B cell (primary cell): ENCODE measurements at regions not wholly inside any gene's neighbourhood (a gene's known extent, or its start where the extent isn't known, plus 50 kb on each side); places are given as distances from the start of the nearest gene placed in this dataset.
"Not testable (repeated sequence)": the region's sequence is repeated elsewhere in the genome, so short reads cannot be mapped to it uniquely, and the experiment has no call there.

Source experiments
- ATAC-seq: fragments of 200-7000 bp; cut with Tn5 transposase; one replicate; pipeline ENCODE4 v1.10.0; 2021; ENCODE audit warnings: low read depth, mild to moderate bottlenecking, moderate number of reproducible peaks, moderate library complexity
- CTCF ChIA-PET: fragments of 350-600 bp; sonication (Branson Sonifier 250); formaldehyde crosslinking; loops from one replicate; lab custom pipeline; 2021; ENCODE audit warnings: antibody characterized with exemption, inconsistent platforms; lab: Charles Lee
- POLR2A ChIA-PET: fragments of 350-600 bp; sonication (Branson Sonifier 250); formaldehyde crosslinking; loops from one replicate; lab custom pipeline; 2021; ENCODE audit warnings: antibody characterized with exemption; lab: Charles Lee
- DNase-seq: peaks from one replicate; pipeline ENCODE4 v3.0.0; 2013
- H2AFZ ChIP-seq: 2 replicates; pipeline ENCODE4 v1.6.1; 2012; ENCODE audit warnings: mild to moderate bottlenecking, low read depth, low read length; ENCODE audit not compliant: insufficient read depth, poor library complexity, severe bottlenecking
- H3K27ac ChIP-seq, 2 donors: 1 replicate in 1 of 2; 2 replicates in 1 of 2; pipeline ENCODE4 v1.5.1; 2012 to 2013; ENCODE audit warnings: low read length in 2 of 2, mild to moderate bottlenecking in 2 of 2, moderate library complexity in 1 of 2
- H3K27me3 ChIP-seq, 4 experiments: fragments of 200-600 bp in 1 of 4; sonication (generic) in 1 of 4; replicated peaks in 1 of 4; 1 replicate in 2 of 4; 2 replicates in 2 of 4; pipeline versions ENCODE4 v1.6.1 to v1.7.0; 2013 to 2016; ENCODE audit warnings: low read length in 3 of 4, mild to moderate bottlenecking in 2 of 4, mixed read lengths in 1 of 4, moderate library complexity in 1 of 4; ENCODE audit not compliant: insufficient read depth in 4 of 4, control insufficient read depth in 3 of 4; ENCODE audit errors: control extremely low read depth in 1 of 4
- H3K36me3 ChIP-seq, 2 experiments: replicated peaks in 1 of 2; 1 replicate in 1 of 2; 2 replicates in 1 of 2; pipeline versions ENCODE4 v1.6.1 to v1.7.1; 2013; ENCODE audit warnings: low read length in 1 of 2; ENCODE audit not compliant: insufficient read depth in 2 of 2, control insufficient read depth in 1 of 2; ENCODE audit errors: control extremely low read depth in 1 of 2, extremely low read depth in 1 of 2
- H3K4me1 ChIP-seq, 2 donors: fragments of 200-600 bp in 1 of 2; sonication (generic) in 1 of 2; 1 replicate in 1 of 2; 2 replicates in 1 of 2; pipeline versions ENCODE4 v1.5.1 to v1.6.1; 2013 to 2017; ENCODE audit warnings: low read length in 2 of 2; ENCODE audit not compliant: control insufficient read depth in 2 of 2, insufficient read depth in 2 of 2
- H3K4me2 ChIP-seq: replicated peaks from 2 replicates; pipeline ENCODE3; 2012; ENCODE audit warnings: mild to moderate bottlenecking, low read depth, low read length; ENCODE audit not compliant: poor library complexity, severe bottlenecking
- H3K4me3 ChIP-seq, 5 experiments: fragments of 200-600 bp in 1 of 5; sonication (generic) in 1 of 5; 1 replicate in 3 of 5; 2 replicates in 2 of 5; pipeline versions ENCODE4 v1.5.1 to v1.7.0; 2011 to 2016; ENCODE audit warnings: low read length in 4 of 5, mild to moderate bottlenecking in 4 of 5, low read depth in 2 of 5, control low read depth in 1 of 5, moderate library complexity in 1 of 5; ENCODE audit not compliant: insufficient read depth in 1 of 5; ENCODE audit errors: control extremely low read depth in 1 of 5, extremely low read depth in 1 of 5
- H3K79me2 ChIP-seq: fragments of 200-600 bp; sonication (generic); one replicate; pipeline ENCODE4 v1.6.0; 2016; ENCODE audit warnings: low read length; ENCODE audit not compliant: control insufficient read depth, insufficient read depth
- H3K9ac ChIP-seq: fragments of 200-600 bp; sonication (generic); 2 replicates; pipeline ENCODE4 v1.6.1; 2017; ENCODE audit warnings: mild to moderate bottlenecking, low read length, moderate library complexity
- H3K9me3 ChIP-seq, 3 donors: one replicate each; pipeline versions ENCODE4 v1.6.1 to v1.7.1; 2013; ENCODE audit warnings: low read length in 2 of 3; ENCODE audit not compliant: control insufficient read depth in 2 of 3, insufficient read depth in 1 of 3; ENCODE audit errors: control extremely low read depth in 1 of 3
- H4K20me1 ChIP-seq: 2 replicates; pipeline ENCODE4 v1.6.0; 2012; ENCODE audit warnings: mild to moderate bottlenecking, low read length; ENCODE audit not compliant: insufficient read depth, control insufficient read depth, poor library complexity, severe bottlenecking
- H3K27ac Mint-ChIP-seq: one replicate; pipeline ENCODE4 v1.8.0; 2021; ENCODE audit warnings: mixed read lengths
- H3K27me3 Mint-ChIP-seq: one replicate; pipeline ENCODE4 v1.8.0; 2021; ENCODE audit warnings: mixed read lengths
- H3K4me1 Mint-ChIP-seq: one replicate; pipeline ENCODE4 v1.8.0; 2021; ENCODE audit warnings: mixed read lengths
- H3K4me3 Mint-ChIP-seq: one replicate; pipeline ENCODE4 v1.8.0; 2021; ENCODE audit warnings: mixed read lengths
- H3K9me3 Mint-ChIP-seq: one replicate; pipeline ENCODE4 v1.8.0; 2022; ENCODE audit warnings: mixed read lengths; ENCODE audit not compliant: insufficient read depth
- CTCF ChIP-seq: fragments of 200-600 bp; IDR thresholded peaks from one replicate; pipeline ENCODE4 v1.8.0; 2022; ENCODE audit warnings: antibody characterized with exemption, mild to moderate bottlenecking
- EZH2 ChIP-seq: IDR thresholded peaks from 2 replicates; pipeline ENCODE4 v1.6.1; 2012; ENCODE audit warnings: borderline replicate concordance, low read depth, mild to moderate bottlenecking, moderate library complexity, low read length; ENCODE audit not compliant: insufficient read depth, poor library complexity, severe bottlenecking
- WGBS: methylation state at CpG from one replicate; pipeline ENCODE4 v1.1.5; 2013; ENCODE audit warnings: missing lambda C conversion rate; ENCODE audit not compliant: insufficient coverage; 5-methylcytosine and 5-hydroxymethylcytosine counted together
- intact Hi-C: fragments of 100-400 bp; cut with micrococcal nuclease; formaldehyde crosslinking; loops from one replicate; pipeline ENCODE4 v1.10.0; 2022

DNA sequence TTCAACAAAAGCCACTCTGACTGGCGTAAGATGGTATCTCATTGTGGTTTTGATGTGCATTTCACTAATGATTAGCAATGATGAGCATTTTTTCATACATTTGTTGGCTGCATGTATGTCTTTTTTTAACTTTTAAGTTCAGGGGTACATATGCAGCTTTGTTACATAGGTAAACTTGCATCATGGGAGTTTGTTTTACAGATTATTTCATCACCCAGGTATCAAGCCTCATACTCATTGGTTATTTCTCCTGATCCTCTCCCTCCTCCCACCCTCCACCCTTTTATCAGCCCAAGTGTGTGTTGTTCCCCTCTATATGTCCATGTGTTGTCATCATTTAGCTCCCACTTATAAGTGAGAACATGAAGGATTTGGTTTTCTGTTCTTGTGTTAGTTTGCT, 154.1 kb upstream of the POGK start:
- no CpG with 5 or more reads among the region's 1 CpG for WGBS
- no peak overlapping the region for H3K9ac ChIP-seq
- H3K36me3 ChIP-seq, result no peaks in the 10 kb centered on the region
- H3K4me1 Mint-ChIP-seq, result no peaks in the 10 kb centered on the region
- H3K27me3 Mint-ChIP-seq, result peaks cover 4% of the 10 kb centered on the region
- ATAC-seq (no peak), DNase-seq (no peak)
- no peak for TF ChIP-seq EZH2
- TF ChIP-seq CTCF, result no peak
- H3K4me3 Mint-ChIP-seq, result no peak overlapping the region
- H3K27me3 ChIP-seq, result peaks cover 0 to 6% (median 0%) of the 10 kb centered on the region in 4 experiments
- no peak overlapping the region for H2AFZ ChIP-seq
- H3K9me3 Mint-ChIP-seq, result peaks cover 11% of the 10 kb centered on the region
- POLR2A ChIA-PET, result no interaction called here
- no peaks in the 10 kb centered on the region for H3K4me1 ChIP-seq
- peaks cover 0 to 3% (median 3%) of the 10 kb centered on the region in 3 donors for H3K9me3 ChIP-seq
- H3K27ac Mint-ChIP-seq, result no peak overlapping the region
- H3K4me2 ChIP-seq, result no peak overlapping the region
- CTCF ChIA-PET, result no interaction called here
- no peak overlapping the region for H3K27ac ChIP-seq
- H4K20me1 ChIP-seq, result no peaks in the 10 kb centered on the region
- H3K4me3 ChIP-seq, result no peak overlapping the region
- intact Hi-C loops, result no loop called here
- H3K79me2 ChIP-seq, result no peaks in the 10 kb centered on the region

DNA sequence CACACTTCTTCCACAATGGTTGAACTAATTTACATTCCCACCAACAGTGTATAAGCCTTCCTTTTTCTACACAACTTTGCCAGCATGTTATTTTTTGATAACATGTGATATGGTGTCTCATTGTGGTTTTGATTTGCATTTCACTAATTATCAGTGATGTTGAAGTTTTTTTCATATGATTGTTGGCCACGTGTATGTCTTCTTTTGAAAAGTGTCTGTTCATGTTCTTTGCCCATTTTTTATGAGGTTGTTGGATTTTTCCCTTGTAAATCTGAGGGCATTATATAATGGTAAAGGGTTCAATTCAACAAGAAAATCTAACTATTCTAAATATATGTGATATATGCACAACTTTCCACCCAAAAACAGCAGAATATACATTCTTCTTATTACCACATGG, 153.4 kb upstream of the POGK start:
- WGBS, result no CpG with 5 or more reads among the region's 1 CpG
- H3K27me3 Mint-ChIP-seq, ATAC-seq, H3K4me3 Mint-ChIP-seq, H4K20me1 ChIP-seq, H2AFZ ChIP-seq, DNase-seq, H3K9me3 ChIP-seq, H3K36me3 ChIP-seq, H3K4me2 ChIP-seq, H3K4me3 ChIP-seq, intact Hi-C loops, H3K27ac ChIP-seq, H3K27ac Mint-ChIP-seq, H3K4me1 Mint-ChIP-seq, H3K4me1 ChIP-seq, CTCF ChIA-PET, H3K9ac ChIP-seq, H3K79me2 ChIP-seq, H3K27me3 ChIP-seq, POLR2A ChIA-PET: not testable (repeated sequence)
- peaks cover 11% of the 10 kb centered on the region for H3K9me3 Mint-ChIP-seq

DNA sequence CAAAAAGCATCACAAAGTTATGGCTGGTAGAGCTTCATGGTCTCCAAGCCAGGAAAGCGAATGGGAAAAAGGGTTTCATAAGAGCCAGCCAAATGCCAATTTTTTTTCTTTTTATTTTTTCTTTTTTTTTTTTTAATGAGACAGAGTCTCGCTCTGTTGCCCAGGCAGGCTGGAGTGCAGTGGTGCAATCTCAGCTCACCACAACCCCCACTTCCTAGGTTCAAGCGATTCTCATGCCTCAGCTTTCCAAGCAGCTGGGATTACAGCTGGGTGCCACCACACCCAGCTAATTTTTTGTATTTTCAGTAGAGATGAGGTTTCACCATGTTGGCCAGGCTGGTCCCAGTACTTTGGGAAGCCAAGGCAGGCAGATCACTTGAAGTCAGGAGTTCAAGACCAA, 148.7 kb upstream of the POGK start:
- H3K36me3 ChIP-seq, DNase-seq, H3K9ac ChIP-seq, H3K4me1 Mint-ChIP-seq, ATAC-seq, H3K4me1 ChIP-seq, H3K9me3 ChIP-seq, H3K4me3 Mint-ChIP-seq, H3K4me2 ChIP-seq, H3K27ac Mint-ChIP-seq, H3K27me3 ChIP-seq, POLR2A ChIA-PET, H3K79me2 ChIP-seq, H3K4me3 ChIP-seq, H2AFZ ChIP-seq, H4K20me1 ChIP-seq, H3K9me3 Mint-ChIP-seq, H3K27ac ChIP-seq, intact Hi-C loops: not testable (repeated sequence)
- CTCF ChIA-PET, result interaction anchor here (1.3 kb wide), 1 partner anchor 8 kb away, joined by 3 read pairs; no protein-coding TSS in a partner anchor
- H3K27me3 Mint-ChIP-seq, result peaks cover 19% of the 10 kb centered on the region
- WGBS, result 100% methylated on average over 1 of the region's 3 CpGs
